Astrocyte (in vitro differentiated cells and primary cell): ENCODE measurements at regions not wholly inside any gene's neighbourhood (a gene's known extent, or its start where the extent isn't known, plus 50 kb on each side); places are given as distances from the start of the nearest gene placed in this dataset.

Source experiments
- CTCF ChIP-seq: IDR thresholded peaks from 2 replicates; pipeline ENCODE4 v1.5.1; 2011; ENCODE audit warnings: low read depth, mild to moderate bottlenecking, inconsistent platforms, low read length, moderate library complexity; ENCODE audit not compliant: insufficient read depth
- EZH2 ChIP-seq: IDR thresholded peaks from 2 replicates; pipeline ENCODE4 v1.6.1; 2012; ENCODE audit warnings: mild to moderate bottlenecking, low read length, inconsistent platforms; ENCODE audit not compliant: insufficient read depth

- TF ChIP-seq CTCF, result no peak
- no peak for TF ChIP-seq EZH2
These were observed 188.6 kb downstream of the RBFOX3 start for GRCh38 chr17:79422236-79422635.
